ENCODE measurements at regions not wholly inside any gene's neighbourhood (a gene's known extent, or its start where the extent isn't known, plus 50 kb on each side); places are given as distances from the start of the nearest gene placed in this dataset.

DNA sequence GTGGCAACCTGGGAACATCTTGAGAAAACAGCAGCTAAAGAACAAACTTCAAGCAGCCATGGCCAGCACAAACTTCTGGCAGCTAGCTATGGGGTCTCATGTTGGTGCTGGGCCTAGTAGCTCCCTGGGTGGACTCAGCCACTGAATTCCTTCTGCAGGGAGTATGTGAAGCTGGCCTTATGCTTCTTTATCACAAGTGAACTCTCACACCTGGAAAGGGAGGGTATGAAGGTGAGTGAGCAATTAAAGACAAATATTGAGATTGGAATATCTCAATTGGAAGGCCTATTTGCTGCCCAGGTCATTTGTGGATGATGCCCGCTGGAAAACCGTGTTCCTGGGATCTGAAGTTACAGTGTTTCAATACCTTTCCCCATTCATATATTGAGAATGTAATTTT, 153.3 kb upstream of the RPS6KA3 start:
- DNase-seq, result no peak

DNA sequence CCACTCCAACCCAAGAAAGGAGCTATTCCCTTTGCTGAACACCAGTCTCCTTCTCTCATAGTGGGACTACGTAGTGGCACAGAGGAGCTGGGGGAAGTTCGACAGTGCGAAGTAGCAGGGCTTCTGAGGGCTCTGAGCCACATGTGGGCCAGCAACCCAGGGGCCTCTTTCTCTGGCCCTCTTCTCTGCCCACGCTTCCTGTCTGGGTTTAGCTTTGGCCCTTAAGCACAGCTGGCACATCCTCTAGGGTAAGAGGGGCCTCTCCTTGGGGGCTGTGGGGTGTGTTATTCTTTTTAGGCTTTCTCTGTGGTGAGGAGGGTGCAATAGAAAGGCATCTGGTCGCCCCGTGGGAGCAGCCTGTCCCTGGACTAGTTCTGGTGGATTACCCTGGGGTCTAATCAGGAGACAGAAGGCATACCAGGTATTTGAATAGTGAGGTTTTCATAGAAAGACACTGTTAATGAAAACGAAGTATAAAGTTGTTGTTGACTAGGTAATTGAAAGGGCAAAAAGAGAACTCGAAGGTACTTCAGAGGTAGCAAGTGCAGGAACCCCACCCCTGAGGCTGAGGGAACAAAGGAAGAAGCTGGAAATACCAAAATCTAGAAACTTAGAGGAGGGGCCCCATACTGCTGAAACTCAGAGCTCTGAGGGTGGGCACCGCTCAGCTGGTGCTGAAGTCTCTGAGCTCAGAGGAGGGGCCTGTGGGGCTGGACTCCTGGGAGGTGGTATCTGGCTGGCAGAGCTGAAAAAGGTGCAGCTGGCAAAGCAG, 151.9 kb upstream of the RPS6KA3 start:
- no peak for DNase-seq

DNA sequence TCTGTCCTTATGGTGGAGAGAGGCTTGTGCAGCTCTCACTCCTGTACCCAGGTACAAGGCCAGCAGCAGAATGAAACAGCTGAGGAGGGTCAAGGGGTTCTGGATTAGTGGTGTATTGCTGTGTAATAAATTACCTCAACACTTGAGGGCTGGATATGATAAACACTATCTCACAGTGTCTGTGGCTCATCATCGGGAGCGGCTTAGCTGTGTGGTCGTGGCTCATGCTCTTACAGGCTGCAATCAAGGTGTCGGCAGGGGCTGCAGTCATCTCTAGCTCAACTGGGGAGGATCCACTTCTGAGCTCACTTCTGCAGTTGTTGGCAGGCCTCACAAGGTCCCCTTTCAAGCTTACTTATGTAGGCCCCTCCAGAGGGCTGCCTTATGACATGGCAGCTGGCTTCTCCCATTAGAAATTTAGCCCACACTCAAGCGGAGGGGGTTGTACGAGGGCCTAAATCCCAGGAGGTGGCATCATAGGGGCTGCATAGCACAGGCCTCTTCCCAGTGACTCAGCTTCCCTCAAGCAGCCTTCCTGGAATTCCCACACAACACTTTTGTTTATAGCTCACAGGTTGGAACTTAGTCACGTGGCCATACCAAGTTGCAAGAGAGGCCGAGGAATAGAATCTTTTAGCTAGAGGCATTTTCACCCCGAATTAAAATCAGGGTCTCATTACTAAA, 148.2 kb upstream of the RPS6KA3 start:
- DNase-seq, result no peak

DNA sequence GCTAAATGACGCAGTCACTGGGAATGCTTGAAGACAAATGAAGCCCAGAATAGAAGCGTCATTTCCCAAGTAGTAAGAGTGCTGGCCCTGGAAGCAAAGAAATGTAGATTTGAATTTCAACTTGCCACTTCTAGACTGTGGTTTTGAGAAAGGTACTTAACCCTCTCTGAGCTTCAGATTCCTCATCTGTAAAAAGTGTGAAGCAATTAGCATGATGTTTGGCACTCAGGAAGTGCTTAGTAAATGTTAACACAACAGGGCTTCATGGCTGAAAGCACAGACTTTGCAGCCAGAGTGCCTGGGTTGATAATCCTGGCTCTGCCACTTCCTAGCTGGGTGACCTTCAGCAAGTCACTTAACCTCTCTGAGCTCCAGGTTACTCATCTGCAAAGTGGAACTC, 147.4 kb upstream of the RPS6KA3 start:
- no peak for DNase-seq

DNA sequence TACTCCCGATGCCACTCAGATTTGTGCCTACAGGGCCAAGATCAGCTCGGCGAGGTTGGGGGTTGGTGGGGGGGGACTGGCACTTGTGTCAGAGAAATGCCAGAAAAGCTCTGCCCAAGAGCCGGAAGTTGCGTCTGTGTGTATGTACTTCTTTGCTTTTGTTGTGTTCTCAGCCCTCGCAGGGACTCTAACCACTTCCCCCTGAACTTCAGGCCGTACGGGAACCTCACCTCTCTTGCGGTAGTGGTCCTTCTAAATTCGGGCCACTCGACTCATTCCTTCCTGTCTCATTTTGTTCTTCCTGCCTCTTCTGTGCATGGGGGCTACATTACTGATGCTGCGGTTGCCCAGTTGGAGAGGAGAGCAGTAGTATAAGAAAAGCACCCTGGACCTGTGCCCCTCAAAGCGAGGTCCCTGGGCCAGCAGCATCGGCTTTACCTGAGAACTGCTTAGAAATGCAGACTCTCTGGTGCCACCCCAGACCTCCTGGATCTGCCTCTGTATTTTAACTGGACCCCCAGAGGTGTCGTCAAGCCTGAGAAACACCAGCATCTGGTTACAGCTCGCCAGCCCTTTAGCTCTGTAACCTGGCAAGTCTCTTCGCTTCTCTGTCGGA, 146.3 kb upstream of the RPS6KA3 start:
- no peak for DNase-seq

DNA sequence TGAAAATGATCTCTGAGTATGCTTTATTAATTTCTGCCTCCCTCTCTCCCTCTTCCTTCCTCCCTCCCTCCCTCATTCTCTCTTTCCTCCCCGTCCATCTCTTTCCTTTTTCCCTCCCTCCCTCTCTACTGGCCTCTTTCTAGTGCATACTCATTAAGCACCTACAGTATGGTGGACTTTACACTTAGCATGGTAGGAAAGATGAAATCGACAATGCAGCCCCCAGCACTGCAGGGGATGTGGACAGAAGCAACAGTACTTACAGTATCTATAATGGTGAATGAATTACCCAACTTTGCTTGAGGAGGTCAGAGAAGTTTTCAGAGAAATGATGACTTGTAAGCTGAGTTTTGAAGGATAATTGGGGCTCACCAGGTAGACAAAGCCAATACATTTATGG, 143.8 kb upstream of the RPS6KA3 start:
- DNase-seq, result no peak

DNA sequence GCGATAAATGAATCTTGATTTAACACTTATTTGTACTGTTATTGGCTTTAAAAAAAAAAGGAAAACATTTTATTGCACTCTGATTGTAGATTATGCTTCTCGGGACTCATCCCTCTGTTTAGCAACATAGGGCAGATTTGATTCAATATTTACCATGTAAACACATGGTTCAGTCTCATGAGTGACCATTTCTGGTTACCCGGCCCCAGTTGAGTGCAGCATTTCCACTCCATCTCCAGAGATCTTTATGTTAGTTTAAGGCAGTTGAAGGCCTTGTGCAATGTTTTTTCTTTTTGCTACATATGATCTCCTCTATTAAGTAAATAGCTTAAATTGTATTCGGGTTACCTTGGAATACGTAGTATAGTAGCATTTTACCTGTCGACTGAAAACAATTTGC, 143.3 kb upstream of the RPS6KA3 start:
- no peak for DNase-seq

DNA sequence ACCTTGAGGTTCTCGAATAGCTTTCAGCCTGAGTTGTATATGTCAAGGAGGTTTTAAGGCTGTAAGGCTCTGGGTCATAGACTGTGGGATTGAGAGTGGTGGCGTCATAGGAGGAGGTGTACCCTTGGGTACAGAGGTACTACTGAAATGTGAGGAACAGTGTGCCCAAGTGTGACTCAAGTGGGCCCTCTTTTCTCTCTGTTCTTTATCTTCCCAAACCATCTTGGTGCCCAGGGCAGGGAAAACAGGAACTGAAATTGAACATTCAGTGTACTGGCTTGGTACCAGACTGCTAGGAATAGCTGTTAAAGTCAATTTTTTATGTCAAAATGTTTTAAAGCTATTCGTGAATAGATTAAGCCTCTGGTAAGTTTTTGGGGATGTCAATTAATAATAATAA, 136.2 kb upstream of the RPS6KA3 start:
- no peak for DNase-seq

DNA sequence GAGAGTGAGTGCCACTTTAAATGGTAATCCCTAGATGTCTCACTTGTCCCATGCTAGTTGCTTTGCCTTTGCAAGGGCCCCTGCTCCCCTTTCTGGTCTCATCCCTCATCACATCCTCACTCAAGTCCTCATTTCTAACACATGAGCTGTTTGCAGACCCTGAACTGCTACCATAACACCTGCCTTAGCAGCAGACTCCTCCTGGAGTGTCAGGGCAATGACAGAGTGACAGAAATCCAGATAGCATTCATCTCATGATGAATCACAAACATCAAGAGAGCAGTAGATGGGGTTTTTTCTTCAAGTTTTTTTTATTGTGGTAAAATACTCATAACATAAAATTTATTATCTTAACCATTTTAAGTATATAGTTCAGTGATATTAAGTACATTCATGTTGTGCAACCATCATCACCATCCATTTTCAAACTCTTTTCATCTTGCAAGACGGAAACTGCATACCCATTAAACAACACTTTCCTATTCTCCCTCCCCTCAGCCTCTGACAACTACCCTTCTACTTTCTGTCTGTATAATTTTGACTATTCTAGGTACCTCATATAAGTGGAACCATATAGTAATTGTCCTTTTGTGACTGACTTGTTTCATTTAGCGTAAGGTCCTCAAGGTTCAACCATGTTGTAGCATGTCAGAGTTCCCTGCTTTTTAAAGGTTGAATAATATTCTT, 133.2 kb upstream of the RPS6KA3 start:
- no peak for DNase-seq

DNA sequence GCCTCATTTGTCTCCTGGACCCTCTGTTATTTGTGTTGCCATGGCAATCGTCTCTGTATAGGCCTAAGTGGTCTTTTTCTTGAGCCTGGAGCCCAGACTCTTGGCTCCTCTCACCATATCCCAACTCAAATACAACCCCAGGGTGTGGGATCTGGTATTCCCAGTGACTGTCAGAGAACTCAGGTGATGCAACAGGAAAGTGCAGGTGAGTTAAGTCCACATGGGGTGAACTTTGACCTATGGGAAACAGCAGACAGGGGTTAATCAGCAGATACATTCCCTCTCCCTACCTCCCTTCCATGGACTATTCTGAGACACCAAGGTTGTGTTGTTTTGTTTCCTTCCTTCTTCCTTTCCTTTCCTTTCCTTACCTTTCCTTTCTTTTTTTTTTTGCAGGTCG, 130.9 kb upstream of the RPS6KA3 start:
- DNase-seq, result no peak

DNA sequence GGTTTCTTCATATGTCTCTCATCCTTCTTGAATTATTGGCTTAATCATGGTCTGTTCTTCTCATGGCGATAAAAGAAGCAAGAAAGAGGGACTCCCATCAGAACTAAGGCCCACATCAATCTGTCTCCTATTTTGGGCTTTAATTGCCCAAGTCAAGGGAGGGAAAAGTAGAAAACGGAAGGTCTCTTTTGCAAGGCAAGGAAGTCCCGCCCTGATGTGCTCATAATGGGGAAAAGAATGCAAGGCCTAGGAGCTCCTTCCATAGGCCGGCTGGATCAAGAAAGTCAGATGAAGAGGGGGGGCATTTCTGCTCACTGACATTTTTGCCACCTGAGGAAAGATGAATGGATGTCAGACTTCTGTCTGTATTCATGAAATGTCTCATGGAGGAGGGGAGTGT, 127.7 kb upstream of the RPS6KA3 start:
- no peak for DNase-seq

DNA sequence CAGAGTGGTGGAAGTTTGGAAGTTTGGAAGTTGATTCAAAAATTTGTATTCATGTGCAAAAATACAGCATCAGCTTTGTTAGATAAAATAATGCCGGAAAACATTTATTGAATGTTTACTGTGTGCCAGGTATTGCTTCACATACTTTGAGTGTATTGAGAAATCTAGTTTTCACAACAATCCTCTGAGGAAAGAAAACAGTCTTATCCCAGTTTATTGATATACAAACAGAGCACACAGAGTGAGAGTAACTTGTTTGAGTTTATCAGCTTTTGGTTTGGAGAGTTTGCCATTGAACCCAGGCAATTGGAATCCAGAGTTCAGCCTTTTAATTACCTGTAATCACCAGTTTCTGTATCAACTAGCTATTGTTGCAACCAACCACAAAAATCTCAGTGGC, 127.2 kb upstream of the RPS6KA3 start:
- no peak for DNase-seq

DNA sequence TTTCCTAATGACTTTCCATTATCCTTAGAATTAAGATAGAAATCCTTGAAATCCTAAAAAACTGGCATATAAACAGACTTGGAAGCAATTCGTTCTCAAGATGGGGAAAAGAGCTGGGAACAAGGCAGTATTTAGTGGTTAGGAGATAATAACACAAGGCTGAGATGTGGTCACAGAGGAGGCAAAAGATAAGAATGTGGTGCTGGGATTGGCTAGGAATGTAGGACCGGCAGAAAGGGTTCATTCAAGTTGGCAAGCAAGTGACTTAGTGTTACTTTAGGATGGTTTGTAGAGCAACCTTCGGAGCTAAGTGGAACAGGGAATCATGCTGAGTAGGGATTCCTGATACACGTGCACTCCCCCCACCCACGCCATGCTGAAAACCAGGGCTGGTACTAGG, 121.9 kb upstream of the RPS6KA3 start:
- DNase-seq, result no peak

DNA sequence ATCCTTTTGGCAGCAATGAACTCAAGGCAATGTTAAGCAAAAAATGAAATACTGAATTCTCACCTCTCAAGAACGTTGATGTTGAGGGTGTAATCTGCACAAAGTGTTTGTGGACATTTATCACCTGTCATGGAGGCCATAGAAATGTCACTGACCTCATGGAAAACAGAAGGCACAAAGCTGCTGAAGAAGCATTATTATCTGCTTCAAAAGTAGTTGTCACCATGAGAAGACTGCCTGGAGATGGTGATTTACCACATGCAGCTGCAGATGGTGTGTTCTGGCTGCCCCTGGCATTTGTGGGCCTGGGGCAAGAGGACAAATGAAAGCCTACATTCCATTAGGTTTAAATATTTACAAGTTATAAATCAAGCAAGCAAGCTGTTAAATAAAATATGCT, 116.8 kb upstream of the RPS6KA3 start:
- no peak for DNase-seq

DNA sequence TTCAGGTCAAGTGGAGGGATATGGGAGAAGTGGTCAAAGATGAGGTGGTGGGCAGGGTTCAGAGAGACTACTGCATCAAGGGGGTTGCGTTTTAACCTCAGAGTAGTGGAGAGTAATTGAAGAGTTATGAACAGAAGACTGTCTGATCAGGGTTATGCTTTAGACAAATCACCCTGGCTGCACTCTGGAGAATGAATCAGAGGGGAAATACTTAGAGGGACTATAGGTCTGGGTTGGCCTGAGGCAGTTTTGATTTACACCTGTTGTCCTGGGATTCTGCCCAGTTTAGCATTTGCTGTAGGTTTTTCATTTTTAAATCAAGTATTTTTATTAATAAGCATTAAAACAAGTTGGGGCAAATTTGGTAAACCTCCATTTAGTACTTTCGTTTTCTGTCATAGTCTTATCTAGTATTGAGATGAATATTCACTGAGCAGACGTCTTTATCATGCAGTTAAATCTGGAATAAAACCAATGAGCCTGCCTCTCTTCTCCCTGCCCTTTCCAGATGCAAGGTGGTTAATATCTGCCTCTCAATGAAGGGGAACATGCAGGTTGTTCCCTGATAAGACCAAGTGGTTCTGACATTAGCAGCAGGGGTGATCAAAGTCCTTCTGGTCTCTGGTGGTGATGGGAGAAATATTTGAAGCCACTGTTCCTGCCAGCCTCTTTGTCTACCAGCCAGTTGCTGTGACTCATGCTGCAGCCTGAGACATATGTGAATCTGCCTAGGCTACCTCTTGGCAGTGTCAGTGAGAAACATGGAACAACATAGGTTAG, 116.0 kb upstream of the RPS6KA3 start:
- DNase-seq, result no peak

DNA sequence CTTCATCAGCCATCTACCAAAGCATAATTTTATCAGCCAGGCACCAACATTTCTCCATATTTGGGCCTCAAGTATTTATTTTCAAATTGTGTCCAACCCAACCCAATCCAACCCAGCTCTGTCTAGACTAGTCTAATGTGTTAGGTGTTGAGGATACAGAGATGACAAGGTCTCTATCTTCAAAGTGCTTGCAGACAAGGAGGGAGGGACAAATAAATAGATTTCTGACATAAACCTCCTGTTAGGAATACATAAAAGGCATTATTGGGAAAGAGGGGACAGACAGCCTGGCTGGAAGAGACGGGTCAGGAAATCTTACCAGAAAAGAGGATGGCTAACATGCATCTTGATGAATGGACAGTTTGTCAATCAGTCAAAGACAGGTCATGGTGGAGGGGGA, 115.4 kb upstream of the RPS6KA3 start:
- DNase-seq, result no peak

DNA sequence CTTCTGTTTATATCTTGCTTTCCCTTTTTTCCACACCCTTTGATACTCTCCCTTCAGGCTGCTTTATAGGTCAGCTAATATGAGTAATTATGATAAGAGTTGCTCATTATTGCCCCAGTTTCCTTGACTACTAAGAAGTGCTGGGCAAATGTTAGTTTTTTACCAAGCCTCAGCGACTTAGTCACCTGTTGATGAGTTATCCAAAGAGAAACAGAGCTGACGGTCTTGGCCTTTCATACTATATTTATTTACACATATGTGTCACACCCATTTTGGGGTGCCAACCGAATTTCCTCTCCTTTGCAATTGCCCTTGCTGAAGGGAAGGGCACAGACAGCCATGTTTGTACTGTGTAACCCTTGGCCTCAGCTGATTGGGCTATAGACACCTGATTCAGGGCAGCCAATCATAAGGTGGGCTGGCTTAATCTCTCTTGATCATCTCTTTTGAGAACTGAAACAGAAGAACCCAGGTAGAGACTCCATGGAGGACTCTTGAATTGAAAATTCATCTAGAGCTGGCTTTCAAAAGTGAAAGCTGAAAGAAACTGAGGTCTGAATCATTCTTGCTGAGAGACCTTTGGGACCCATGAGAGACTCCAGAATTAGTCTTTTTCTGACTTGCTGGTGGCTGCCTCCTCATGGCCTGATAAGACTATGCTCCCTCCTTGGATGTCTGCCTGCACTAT, 111.7 kb upstream of the RPS6KA3 start:
- no peak for DNase-seq

DNA sequence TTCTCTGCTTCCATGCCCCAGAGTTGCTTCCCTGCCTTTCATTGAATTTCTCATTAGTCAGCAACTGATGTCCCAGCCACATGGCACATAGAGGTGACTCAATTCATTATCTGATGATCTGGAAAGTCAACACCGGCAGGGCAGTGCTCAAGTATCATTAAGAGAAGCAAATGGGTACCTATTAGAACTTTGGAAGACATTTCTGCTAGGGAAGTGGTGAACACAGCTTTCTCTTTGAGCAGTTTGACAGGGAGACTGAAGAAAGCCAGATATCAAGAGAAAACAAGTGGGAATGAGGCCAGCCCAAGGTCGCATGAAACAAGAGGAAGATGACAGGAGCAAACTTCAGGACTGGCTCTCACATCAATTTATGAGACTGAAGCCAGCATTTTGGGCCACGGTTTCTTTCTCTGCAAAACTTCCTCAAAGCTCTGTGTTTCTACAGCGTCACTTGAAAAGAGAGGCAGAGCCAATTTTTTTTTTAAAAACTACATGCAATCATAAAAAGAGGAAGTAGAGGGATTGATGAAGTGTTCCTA, 108.3 kb upstream of the RPS6KA3 start:
- no peak for DNase-seq

DNA sequence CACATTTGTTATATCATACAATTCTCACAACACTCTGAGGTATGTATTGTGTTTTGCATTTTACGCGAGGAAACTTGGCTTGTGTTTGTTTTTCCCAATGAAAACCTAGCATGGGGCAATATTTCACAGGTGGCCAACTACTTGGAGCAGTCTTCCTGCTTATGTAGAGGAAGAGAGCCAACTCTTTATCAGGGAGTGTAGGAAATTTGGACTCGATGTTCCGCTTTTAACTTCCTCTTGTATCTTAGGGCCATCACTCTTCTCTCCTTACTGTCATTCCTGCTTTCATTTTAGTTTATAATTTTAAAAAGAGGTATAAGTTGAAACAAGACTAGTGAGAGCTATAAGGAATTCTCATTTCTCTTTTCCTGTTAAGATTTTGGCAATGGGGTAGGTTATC, 107.7 kb upstream of the RPS6KA3 start:
- DNase-seq, result no peak

DNA sequence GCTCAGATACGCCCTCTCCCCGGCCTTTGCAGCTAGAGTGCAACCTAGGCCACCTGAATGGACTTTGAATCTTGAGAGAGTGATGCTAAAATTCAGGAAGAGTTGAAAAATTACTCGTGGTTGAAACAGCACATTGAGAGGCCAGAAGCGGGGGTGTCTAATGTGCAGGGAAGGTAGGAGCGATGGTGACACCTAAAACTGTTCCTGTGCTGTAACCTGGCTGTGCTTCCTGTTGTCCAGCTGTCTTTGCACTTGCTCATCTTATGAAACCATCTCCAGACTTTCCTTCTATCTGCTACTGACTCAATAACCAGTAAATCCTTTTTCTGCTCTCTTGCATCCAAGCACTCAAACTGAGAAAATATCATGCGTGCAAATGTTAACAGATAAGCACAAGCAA, 106.4 kb upstream of the RPS6KA3 start:
- DNase-seq, result no peak

DNA sequence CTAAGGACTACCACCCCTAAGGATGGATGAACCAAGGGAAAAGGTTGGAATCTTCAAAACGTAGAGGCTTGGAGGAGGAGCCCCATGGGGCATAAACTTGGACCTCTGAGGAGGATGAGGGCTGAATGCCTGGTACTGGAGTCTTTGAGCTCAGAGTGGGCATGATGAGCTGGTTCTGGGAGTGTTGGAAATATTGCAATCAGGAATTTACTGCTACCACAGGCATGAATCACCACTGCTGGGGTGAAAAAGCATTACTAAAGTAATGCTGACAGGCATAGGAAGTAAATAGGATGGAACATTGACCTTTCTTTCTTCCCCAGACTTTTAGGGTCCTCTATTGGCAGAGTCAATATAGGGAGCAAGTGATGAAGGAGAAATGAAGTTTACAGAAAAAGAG, 105.8 kb upstream of the RPS6KA3 start:
- no peak for DNase-seq

DNA sequence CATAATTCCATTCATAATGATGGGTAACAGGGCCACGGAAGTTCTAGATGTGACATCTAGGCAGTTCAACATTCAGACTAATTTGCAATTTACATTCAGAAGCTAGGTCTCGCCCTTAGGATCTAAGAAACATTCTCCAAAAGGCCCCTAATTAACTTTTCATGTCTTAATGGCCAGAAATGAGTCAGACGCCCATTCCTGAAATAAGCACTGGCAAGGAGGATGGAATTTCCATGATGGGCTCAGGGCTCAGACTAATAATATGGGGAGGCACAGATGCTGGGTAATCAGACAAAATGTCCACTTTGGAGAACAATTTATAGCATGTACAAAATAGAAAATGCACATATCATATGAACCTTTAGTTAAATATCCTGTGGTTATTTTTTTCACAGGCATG, 102.8 kb upstream of the RPS6KA3 start:
- DNase-seq, result no peak

All from NCI-H187 (cell line).